ENCODE measurements at regions not wholly inside any gene's neighbourhood (a gene's known extent, or its start where the extent isn't known, plus 50 kb on each side); places are given as distances from the start of the nearest gene placed in this dataset.

DNA sequence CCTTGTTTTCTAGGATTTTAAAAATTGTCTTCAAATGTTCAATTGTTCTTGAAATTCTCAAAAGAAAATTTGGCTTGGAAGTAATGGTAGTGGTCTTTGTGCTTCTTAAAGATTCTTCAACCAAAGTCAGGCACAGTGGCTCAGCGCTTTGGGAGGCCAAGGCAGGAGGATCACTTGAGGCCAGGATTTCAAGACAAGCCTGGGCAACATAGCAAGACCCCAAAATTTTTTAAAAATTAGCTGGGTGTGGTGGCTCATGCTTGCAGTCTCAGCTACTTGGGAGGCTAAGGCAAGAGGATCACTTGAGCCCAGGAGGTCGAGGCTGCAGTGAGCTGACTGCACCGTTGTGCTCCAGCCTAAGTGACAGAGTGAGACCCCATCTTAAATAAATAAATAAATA lies 153.5 kb upstream of the ZNF507 start:
- DNase-seq (ENCODE audit: extremely low spot score), result peak; percentile 83
- no peaks in the 10 kb centered on the region for H3K9me3 ChIP-seq
- WGBS, result 89% methylated on average over 3 of the region's 3 CpGs
- H3K4me3 ChIP-seq, result no peak overlapping the region
- no peaks in the 10 kb centered on the region for H3K4me1 ChIP-seq
- TF ChIP-seq POLR2AphosphoS5 (IDR thresholded peaks at IDR 0.05) (no peak), POLR2A (IDR thresholded peaks at IDR 0.05; ENCODE audit: low read depth) (no peak), EP300 (IDR thresholded peaks at IDR 0.05) (no peak)
- TF ChIP-seq, protein P1, sequence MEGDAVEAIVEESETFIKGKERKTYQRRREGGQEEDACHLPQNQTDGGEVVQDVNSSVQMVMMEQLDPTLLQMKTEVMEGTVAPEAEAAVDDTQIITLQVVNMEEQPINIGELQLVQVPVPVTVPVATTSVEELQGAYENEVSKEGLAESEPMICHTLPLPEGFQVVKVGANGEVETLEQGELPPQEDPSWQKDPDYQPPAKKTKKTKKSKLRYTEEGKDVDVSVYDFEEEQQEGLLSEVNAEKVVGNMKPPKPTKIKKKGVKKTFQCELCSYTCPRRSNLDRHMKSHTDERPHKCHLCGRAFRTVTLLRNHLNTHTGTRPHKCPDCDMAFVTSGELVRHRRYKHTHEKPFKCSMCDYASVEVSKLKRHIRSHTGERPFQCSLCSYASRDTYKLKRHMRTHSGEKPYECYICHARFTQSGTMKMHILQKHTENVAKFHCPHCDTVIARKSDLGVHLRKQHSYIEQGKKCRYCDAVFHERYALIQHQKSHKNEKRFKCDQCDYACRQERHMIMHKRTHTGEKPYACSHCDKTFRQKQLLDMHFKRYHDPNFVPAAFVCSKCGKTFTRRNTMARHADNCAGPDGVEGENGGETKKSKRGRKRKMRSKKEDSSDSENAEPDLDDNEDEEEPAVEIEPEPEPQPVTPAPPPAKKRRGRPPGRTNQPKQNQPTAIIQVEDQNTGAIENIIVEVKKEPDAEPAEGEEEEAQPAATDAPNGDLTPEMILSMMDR (IDR thresholded peaks at IDR 0.05), result no peak
- intact Hi-C loops (cut with DNase I), result no loop called here
- H3K27ac ChIP-seq (replicated peaks in 1 of 4), result no peak overlapping the region
- H3K36me3 ChIP-seq, result no peaks in the 10 kb centered on the region
- peaks cover 0 to 36% (median 0%) of the 10 kb centered on the region in 4 donors for H3K27me3 ChIP-seq

DNA sequence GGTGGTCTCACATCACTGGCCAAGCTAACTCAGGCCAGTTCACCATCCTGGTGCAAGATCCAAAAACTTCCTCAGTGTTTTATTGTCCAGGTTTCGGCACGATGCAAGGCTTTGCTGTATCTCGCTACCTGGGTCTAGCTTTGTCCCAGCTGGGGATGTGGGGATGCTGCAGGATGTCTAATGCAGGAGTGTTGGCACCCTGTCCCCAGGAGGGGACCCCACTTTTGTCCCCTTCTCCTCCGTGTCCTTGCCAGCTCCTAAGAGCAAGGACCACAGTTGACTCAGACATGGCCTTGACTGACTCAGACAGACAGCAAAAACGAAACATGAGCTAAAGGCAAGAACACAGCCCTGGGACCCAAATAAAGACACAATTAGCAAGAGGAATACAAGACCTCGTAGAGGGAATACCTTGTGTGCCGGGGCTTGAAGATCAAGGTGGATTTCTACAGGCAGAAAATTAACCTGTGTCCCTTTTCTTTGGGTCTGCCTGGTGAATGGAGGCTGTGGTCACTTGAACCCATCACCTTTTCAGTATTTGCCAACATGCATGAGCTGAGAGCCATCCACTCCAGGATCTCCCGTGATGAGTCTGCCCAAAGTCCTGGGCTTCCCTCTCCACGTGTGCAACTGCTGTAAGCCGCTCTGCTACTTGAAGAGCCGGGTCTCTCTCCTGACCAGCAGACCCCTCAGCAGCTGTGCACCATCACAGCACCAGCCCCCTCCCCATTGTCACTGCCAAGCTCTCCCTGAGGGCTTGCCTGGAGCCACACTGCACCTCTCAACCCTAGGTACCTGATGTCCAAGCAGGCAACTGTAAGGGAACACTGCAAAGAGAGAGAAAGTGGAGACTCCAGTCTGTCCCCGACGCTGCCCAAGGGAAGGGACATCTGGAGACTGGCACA lies 149.5 kb upstream of the ZNF507 start:
- 83% methylated on average over 13 of the region's 13 CpGs for WGBS
- H3K4me3 ChIP-seq, result no peak overlapping the region
- no peak overlapping the region for H3K27ac ChIP-seq (replicated peaks in 1 of 4)

DNA sequence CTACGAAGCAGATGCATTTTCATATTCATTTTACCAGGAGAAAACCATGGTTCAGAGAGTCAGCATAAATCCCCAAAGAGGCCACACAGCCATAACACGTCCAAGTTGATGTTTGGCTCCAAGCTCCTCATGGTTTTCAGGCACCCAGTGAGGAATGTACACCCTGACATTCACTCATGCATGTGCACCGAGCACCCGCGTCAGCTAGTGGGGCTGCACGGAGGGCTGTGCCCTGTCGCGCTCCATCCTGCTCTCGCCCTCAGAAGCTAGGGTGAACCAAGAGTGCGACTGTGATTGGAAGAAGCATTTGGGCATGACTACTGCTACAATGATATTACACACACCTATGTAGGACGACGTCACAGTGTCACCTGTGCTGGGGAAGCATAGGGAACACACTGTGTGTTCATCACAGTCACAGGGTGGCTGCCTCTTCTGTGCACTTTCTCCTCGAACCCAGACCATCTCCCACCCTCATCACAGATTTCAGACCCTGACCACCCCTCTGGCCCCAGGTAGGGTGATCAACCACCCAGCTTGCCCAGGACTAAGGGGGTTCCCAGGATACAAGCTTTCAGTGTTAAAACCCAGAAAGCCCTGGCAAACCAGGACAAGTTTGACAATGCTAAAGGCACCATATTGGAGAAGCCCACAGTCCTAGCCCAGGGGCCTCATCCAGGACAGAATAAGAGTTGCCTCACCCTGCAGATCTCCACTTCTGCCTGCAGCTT lies 148.6 kb upstream of the ZNF507 start:
- intact Hi-C loops (cut with DNase I), result no loop called here
- no peak for TF ChIP-seq POLR2AphosphoS5 (IDR thresholded peaks at IDR 0.05)
- TF ChIP-seq POLR2A (IDR thresholded peaks at IDR 0.05; ENCODE audit: low read depth), result no peak
- no peak for TF ChIP-seq EP300 (IDR thresholded peaks at IDR 0.05)
- TF ChIP-seq, protein P1 (IDR thresholded peaks at IDR 0.05), result no peak
- 89% methylated on average over 13 of the region's 13 CpGs for whole genome bisulfite sequencing
- Histone ChIP-seq H3K4me1 (no peaks in the 10 kb centered on the region), H3K27ac (replicated peaks in 1 of 4) (no peak overlapping the region), H3K4me3 (no peak overlapping the region), H3K36me3 (no peaks in the 10 kb centered on the region), H3K27me3 (peaks cover 0 to 40% (median 0%) of the 10 kb centered on the region in 4 donors), H3K9me3 (no peaks in the 10 kb centered on the region)
- DNase-seq (ENCODE audit: extremely low spot score), result peak; percentile 77

More for the DNA sequence above, 149.5 kb upstream of the ZNF507 start:
- DNase-seq (ENCODE audit: extremely low spot score), result peak; percentile 82
- H3K27me3 ChIP-seq, result peaks cover 0 to 42% (median 0%) of the 10 kb centered on the region in 4 donors
- H3K36me3 ChIP-seq, result no peaks in the 10 kb centered on the region
- intact Hi-C loops (cut with DNase I), result no loop called here
- no peaks in the 10 kb centered on the region for H3K9me3 ChIP-seq
- TF ChIP-seq, protein P1 (IDR thresholded peaks at IDR 0.05), result no peak
- TF ChIP-seq POLR2AphosphoS5 (IDR thresholded peaks at IDR 0.05), result no peak
- no peak for TF ChIP-seq EP300 (IDR thresholded peaks at IDR 0.05)
- TF ChIP-seq POLR2A (IDR thresholded peaks at IDR 0.05; ENCODE audit: low read depth), result no peak
- no peaks in the 10 kb centered on the region for H3K4me1 ChIP-seq

DNA sequence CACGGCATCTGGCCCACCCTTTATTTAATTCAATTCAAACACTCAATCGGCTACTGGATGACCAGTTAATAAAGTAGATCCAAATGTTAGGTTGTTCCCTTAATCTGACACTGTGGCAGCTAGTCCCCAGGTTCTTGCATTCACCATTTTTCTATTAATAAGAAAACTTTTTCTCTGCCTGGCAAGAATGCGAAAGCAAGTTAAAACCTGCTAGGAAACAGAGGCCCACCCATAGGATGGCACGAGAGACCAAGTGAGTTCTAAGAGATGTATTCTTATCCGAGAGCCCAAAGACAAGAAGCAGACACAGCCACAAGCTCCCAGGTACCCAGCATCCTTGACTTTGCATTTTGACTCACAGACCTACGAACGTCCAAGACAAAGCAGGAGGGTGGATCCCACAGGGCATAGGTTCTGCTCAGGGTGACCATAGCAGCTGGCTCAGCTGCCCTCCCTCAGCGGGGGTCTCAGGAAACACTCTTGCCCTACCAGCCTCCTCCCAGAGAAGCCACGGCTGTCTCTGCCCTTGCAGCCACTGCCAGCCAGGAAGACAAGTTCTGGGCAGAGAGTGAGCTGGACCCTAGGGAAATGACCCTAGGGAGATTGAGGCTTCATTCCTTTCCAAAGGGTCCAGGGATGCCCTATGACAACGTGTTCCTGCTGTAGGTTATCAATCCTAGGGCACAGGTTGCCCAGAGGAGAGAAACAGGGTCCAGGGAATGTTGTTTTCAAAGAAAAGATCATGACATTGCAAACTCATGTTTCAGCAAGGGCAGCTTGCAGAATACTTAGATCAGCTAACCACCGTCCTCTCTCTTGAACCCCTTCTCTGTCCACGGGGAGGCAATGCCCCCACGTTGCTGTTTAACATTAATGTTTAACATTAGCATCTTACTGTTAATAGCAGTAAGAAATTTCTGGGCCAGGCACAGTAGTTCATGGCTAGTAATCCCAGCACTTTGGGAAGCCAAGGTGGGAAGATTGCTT lies 147.2 kb upstream of the ZNF507 start:
- intact Hi-C loops (cut with DNase I), result no loop called here
- Histone ChIP-seq H3K4me1 (no peaks in the 10 kb centered on the region), H3K36me3 (no peaks in the 10 kb centered on the region), H3K4me3 (no peak overlapping the region), H3K27me3 (peaks cover 0 to 47% (median 0%) of the 10 kb centered on the region in 4 donors), H3K9me3 (no peaks in the 10 kb centered on the region), H3K27ac (replicated peaks in 1 of 4) (no peak overlapping the region)
- WGBS, result 74% methylated on average over 11 of the region's 13 CpGs
- DNase-seq (ENCODE audit: extremely low spot score), result peak; percentile 89
- TF ChIP-seq POLR2A (IDR thresholded peaks at IDR 0.05; ENCODE audit: low read depth), result no peak
- TF ChIP-seq, protein P1 (IDR thresholded peaks at IDR 0.05), result no peak
- TF ChIP-seq EP300 (IDR thresholded peaks at IDR 0.05), result no peak
- no peak for TF ChIP-seq POLR2AphosphoS5 (IDR thresholded peaks at IDR 0.05)

All from esophagus muscularis mucosa (tissue), 4 donors.